Suprapubic skin (tissue), 4 donors: ENCODE measurements at regions not wholly inside any gene's neighbourhood (a gene's known extent, or its start where the extent isn't known, plus 50 kb on each side); places are given as distances from the start of the nearest gene placed in this dataset.
"Not testable (repeated sequence)": the region's sequence is repeated elsewhere in the genome, so short reads cannot be mapped to it uniquely, and the experiment has no call there.

Experiments
- DNase-seq, 2 donors: peaks; one replicate each; pipeline ENCODE4 v3.0.0-alpha.2; 2019; ENCODE audit warnings: low spot score in 2 of 2
- H3K27ac ChIP-seq: fragments of 200-600 bp; sonication (generic); one replicate; pipeline ENCODE4 v1.5.1; 2019
- H3K27me3 ChIP-seq: fragments of 200-600 bp; sonication (generic); one replicate; pipeline ENCODE4 v1.5.1; 2019
- H3K36me3 ChIP-seq: fragments of 200-600 bp; sonication (generic); one replicate; pipeline ENCODE4 v1.5.1; 2019
- H3K4me1 ChIP-seq: fragments of 200-600 bp; sonication (generic); one replicate; pipeline ENCODE4 v1.5.1; 2019
- H3K4me3 ChIP-seq: fragments of 200-600 bp; sonication (generic); one replicate; pipeline ENCODE4 v1.5.1; 2019; ENCODE audit warnings: mild to moderate bottlenecking
- H3K9me3 ChIP-seq: fragments of 200-600 bp; sonication (generic); one replicate; pipeline ENCODE4 v1.5.1; 2019
- EP300 ChIP-seq: sonication (generic); formaldehyde crosslinking; IDR thresholded peaks from one replicate; pipeline ENCODE4 v1.6.1; 2017; ENCODE audit warnings: antibody characterized with exemption
- POLR2A ChIP-seq, 2 donors: fragments of 450-650 bp; IDR thresholded peaks; one replicate each; pipeline ENCODE4 v1.6.1; 2017; ENCODE audit warnings: antibody characterized with exemption in 2 of 2, mild to moderate bottlenecking in 2 of 2, moderate library complexity in 2 of 2
- POLR2AphosphoS5 ChIP-seq, 3 donors: sonication (generic); formaldehyde crosslinking; IDR thresholded peaks; one replicate each; pipeline ENCODE4 v1.6.1; 2017; ENCODE audit warnings: antibody characterized with exemption in 3 of 3
- WGBS: methylation state at CpG from one replicate; pipeline ENCODE4 v1.1.5; 2018; 5-methylcytosine and 5-hydroxymethylcytosine counted together
- TF ChIP-seq, protein P1 (sequence below), 2 donors: fragments of 200-600 bp in 1 of 2; fragments of 450-650 bp in 1 of 2; sonication (generic) in 1 of 2; IDR thresholded peaks; one replicate each; pipeline ENCODE4 v1.5.1; 2016 to 2019; ENCODE audit warnings: antibody characterized with exemption in 2 of 2, mild to moderate bottlenecking in 1 of 2, moderate library complexity in 1 of 2

DNA sequence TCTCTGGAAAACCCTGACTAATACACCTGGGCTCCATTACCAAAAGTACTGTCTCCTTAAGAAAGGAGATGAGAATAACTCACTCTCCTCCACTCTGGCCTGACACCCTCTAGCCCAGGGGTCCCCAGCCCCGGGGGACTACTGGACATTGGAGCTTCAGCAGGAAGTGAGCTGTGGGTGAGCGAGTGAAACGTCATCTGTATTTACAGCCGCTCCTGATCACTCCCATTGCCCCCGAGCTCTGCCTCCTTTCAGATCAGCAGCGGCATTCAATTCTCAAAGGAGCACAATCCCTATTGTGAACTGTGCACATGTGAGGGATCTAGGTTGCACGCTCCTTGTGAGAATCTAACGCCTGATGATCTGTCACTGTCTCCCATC is 126.3 kb upstream of the TNRC6C start:
- peak in 1 of 2 donors; percentile 37 for DNase-seq
- no peaks in the 10 kb centered on the region for H3K9me3 ChIP-seq
- H3K4me1 ChIP-seq, result peaks cover 38% of the 10 kb centered on the region
- no peaks in the 10 kb centered on the region for H3K36me3 ChIP-seq
- 76% methylated on average over 4 of the region's 8 CpGs for WGBS
- no peak overlapping the region for H3K4me3 ChIP-seq
- TF ChIP-seq EP300 (no peak), POLR2A (IDR thresholded peaks at IDR 0.05) (no peak), POLR2AphosphoS5 (IDR thresholded peaks at IDR 0.05) (no peak)
- TF ChIP-seq, protein P1, sequence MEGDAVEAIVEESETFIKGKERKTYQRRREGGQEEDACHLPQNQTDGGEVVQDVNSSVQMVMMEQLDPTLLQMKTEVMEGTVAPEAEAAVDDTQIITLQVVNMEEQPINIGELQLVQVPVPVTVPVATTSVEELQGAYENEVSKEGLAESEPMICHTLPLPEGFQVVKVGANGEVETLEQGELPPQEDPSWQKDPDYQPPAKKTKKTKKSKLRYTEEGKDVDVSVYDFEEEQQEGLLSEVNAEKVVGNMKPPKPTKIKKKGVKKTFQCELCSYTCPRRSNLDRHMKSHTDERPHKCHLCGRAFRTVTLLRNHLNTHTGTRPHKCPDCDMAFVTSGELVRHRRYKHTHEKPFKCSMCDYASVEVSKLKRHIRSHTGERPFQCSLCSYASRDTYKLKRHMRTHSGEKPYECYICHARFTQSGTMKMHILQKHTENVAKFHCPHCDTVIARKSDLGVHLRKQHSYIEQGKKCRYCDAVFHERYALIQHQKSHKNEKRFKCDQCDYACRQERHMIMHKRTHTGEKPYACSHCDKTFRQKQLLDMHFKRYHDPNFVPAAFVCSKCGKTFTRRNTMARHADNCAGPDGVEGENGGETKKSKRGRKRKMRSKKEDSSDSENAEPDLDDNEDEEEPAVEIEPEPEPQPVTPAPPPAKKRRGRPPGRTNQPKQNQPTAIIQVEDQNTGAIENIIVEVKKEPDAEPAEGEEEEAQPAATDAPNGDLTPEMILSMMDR (IDR thresholded peaks at IDR 0.05), result no peak
- H3K27ac ChIP-seq, result no peak overlapping the region
- H3K27me3 ChIP-seq, result no peaks in the 10 kb centered on the region

DNA sequence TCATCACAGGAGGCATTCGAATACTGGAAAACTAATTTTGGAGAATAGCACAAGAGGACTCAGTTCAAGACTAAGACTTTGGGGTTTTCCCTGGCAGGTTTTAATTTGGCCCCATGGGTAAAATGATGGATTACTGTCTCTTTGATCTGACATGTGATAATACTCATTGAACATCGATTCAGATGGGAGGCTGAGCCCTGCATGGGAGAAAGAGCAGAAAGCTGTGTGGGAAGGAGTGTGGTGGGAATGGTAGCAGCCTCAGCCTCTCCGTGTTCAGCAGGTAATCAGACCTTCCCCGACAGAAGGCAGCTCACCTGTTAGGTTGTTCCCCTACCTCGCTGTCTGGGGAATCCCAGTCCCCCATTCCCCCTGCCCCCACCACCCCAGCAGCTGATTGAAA is 124.7 kb upstream of the TNRC6C start:
- H3K36me3 ChIP-seq, result no peaks in the 10 kb centered on the region
- DNase-seq, result no peak
- H3K4me3 ChIP-seq, result no peak overlapping the region
- H3K9me3 ChIP-seq, result no peaks in the 10 kb centered on the region
- WGBS, result 69% methylated on average over 5 of the region's 5 CpGs
- H3K27me3 ChIP-seq, result no peaks in the 10 kb centered on the region
- TF ChIP-seq POLR2AphosphoS5 (IDR thresholded peaks at IDR 0.05) (no peak), EP300 (no peak), POLR2A (IDR thresholded peaks at IDR 0.05) (no peak)
- TF ChIP-seq, protein P1 (IDR thresholded peaks at IDR 0.05), result no peak
- H3K4me1 ChIP-seq, result peaks cover 38% of the 10 kb centered on the region
- H3K27ac ChIP-seq, result no peak overlapping the region

DNA sequence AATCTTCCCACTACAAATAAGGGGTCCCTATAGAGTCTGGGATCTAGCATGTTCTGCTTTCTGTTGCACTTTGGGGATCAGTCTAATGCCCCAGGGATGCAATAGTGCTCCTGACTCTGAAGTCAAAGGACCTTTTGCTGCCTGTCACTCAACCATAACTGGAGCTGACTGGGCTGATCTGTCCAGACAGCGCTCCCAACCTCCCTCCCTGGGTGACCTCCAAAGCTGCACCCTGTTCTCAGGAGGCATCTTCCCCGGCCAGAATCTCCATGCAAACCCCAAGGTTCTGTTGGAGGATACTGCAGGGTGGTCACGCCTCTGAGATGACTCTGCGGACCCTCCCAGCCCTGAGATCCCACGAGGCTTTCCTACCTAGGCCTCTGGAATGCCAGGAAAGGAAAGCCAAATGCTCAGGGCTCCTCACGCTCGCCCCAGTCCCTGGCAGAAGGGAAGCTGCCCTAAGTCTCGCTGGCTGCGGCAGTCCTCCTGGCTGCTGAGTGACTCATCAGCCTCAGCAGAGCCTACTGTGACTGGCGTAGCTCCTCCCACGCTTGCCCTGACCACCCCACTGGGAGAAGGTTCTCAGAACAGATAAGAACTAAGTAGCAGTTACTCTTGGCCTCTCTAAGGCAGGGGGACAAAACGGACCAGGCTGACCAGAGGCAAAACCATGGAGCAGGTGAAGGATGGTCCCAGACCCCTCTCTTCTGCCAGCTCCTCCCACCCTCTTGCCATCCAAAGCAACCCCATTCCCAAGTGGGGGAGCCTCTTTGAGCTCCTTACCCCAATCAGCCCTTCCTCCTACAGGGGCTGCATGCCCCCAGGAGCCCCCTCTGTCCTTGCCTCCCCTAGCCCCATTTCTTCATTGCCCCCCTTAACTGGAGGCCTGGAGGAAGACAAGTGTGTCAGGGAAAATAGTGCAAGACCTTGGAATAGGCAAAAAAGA is 124.1 kb upstream of the TNRC6C start:
- no peak overlapping the region for H3K4me3 ChIP-seq
- peaks cover 37% of the 10 kb centered on the region for H3K4me1 ChIP-seq
- no peaks in the 10 kb centered on the region for H3K36me3 ChIP-seq
- no peak for TF ChIP-seq POLR2AphosphoS5 (IDR thresholded peaks at IDR 0.05)
- TF ChIP-seq, protein P1 (IDR thresholded peaks at IDR 0.05), result no peak
- no peak for TF ChIP-seq POLR2A (IDR thresholded peaks at IDR 0.05)
- no peak for TF ChIP-seq EP300
- 33% methylated on average over 8 of the region's 12 CpGs for WGBS
- no peak overlapping the region for H3K27ac ChIP-seq
- no peaks in the 10 kb centered on the region for H3K27me3 ChIP-seq
- DNase-seq, result peak in 1 of 2 donors; percentile 71
- H3K9me3 ChIP-seq, result no peaks in the 10 kb centered on the region

DNA sequence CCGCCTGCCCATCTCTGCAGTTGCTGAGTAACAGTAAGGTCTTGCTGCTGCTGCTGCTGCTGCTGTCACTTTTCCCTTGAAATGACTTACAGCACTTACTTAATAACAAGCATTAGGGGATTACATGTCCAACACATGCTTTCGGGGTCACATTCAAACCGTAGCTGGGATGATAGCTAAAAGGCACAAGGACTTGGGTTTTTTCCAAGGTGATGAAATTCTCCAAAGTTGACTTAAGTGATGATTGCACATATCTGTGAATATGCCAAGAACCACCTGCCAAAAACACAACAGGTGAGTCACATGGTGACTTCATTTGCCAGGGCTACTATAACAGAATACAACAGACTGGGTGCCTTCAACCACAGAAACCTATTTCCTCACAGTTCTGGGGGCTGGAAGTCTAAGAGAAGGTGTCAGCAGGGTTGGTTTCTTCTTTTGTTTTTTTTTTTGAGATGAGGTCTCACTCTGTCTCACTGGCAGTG is 121.9 kb upstream of the TNRC6C start:
- DNase-seq, result no peak
- 65% methylated on average over 3 of the region's 3 CpGs for WGBS
- no peak for TF ChIP-seq POLR2A (IDR thresholded peaks at IDR 0.05)
- TF ChIP-seq POLR2AphosphoS5 (IDR thresholded peaks at IDR 0.05), result no peak
- no peak for TF ChIP-seq EP300
- TF ChIP-seq, protein P1 (IDR thresholded peaks at IDR 0.05), result no peak
- Histone ChIP-seq H3K4me3 (no peak overlapping the region), H3K36me3 (no peaks in the 10 kb centered on the region), H3K4me1 (peaks cover 16% of the 10 kb centered on the region), H3K27ac (no peak overlapping the region), H3K9me3 (no peaks in the 10 kb centered on the region), H3K27me3 (no peaks in the 10 kb centered on the region)

DNA sequence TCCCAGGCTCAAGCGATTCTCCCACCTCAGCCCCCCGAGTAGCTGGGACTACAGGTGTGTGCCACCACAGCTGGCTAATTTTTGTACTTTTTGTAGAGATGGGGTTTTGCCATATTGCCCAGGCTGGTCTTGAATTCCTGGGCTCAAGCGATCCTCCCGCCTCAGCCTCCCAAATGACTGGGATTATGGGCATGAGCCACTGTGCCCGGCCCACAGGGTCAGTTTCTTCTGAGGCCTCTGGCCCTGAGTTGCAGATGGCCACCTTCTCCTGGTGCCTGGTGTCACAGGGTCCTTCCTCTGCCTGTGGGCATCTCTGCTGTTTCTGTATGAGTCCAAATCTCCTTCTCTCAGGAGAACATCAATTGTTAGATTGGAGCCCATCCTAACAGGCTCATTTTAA is 121.4 kb upstream of the TNRC6C start:
- not testable (repeated sequence) for H3K27ac ChIP-seq, H3K27me3 ChIP-seq, DNase-seq, H3K4me3 ChIP-seq, H3K36me3 ChIP-seq, H3K9me3 ChIP-seq
- peaks cover 21% of the 10 kb centered on the region for H3K4me1 ChIP-seq
- WGBS, result 96% methylated on average over 2 of the region's 5 CpGs
